Tibial nerve (tissue), 3 donors: ENCODE measurements at regions not wholly inside any gene's neighbourhood (a gene's known extent, or its start where the extent isn't known, plus 50 kb on each side); places are given as distances from the start of the nearest gene placed in this dataset.

Source experiments
- POLR2A ChIP-seq, 2 donors: fragments of 450-650 bp; IDR thresholded peaks; one replicate each; pipeline ENCODE4 v1.6.1; 2017; ENCODE audit warnings: antibody characterized with exemption in 2 of 2, mild to moderate bottlenecking in 2 of 2, moderate library complexity in 2 of 2
- TF ChIP-seq, protein P1 (sequence below), 5 experiments: fragments of 200-600 bp in 3 of 5; fragments of 450-650 bp in 2 of 5; sonication (generic) in 3 of 5; IDR thresholded peaks; one replicate each; pipeline ENCODE4 v1.5.1; 2016 to 2019; ENCODE audit warnings: antibody characterized with exemption in 5 of 5, mild to moderate bottlenecking in 3 of 5, moderate library complexity in 2 of 5

DNA sequence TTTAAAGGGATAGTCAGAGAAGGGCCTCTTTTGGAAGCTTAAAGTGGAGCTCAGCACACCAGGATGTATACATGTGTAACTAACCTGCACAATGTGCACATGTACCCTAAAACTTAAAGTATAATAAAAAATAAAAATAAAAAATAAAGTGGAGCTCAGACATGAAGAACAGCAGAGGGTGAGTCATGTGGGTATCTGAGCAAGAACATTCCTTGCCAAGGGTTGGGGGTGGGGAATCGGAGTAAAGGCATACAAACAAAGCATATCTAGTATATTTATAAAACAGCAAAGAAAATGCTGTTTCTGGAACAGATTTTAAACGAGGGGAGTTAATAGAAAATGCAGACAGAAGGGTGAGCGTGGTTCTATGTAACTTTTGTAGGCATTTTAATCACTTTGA, 562.6 kb upstream of the ANO3 start:
- TF ChIP-seq POLR2A (IDR thresholded peaks at IDR 0.05): no peak
- TF ChIP-seq, protein P1, sequence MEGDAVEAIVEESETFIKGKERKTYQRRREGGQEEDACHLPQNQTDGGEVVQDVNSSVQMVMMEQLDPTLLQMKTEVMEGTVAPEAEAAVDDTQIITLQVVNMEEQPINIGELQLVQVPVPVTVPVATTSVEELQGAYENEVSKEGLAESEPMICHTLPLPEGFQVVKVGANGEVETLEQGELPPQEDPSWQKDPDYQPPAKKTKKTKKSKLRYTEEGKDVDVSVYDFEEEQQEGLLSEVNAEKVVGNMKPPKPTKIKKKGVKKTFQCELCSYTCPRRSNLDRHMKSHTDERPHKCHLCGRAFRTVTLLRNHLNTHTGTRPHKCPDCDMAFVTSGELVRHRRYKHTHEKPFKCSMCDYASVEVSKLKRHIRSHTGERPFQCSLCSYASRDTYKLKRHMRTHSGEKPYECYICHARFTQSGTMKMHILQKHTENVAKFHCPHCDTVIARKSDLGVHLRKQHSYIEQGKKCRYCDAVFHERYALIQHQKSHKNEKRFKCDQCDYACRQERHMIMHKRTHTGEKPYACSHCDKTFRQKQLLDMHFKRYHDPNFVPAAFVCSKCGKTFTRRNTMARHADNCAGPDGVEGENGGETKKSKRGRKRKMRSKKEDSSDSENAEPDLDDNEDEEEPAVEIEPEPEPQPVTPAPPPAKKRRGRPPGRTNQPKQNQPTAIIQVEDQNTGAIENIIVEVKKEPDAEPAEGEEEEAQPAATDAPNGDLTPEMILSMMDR (IDR thresholded peaks at IDR 0.05): no peak
